ENCODE measurements at regions not wholly inside any gene's neighbourhood (a gene's known extent, or its start where the extent isn't known, plus 50 kb on each side); places are given as distances from the start of the nearest gene placed in this dataset.

GRCh38 chr11:15649371-15650104 lies 534.8 kb downstream of the INSC start:
- Histone ChIP-seq H3K4ac (ENCODE audit: low read depth, low read length) (no peak overlapping the region), H3K4me1 (ENCODE audit: insufficient read depth, low read length) (no peaks in the 10 kb centered on the region; the same call in 1 of the 2 replicates), H2AFZ (ENCODE audit: low read length) (no peak overlapping the region), H3K4me2 (ENCODE audit: insufficient read depth, insufficient read length, low read length) (no peak overlapping the region), H3K79me2 (ENCODE audit: insufficient read depth, low read length) (no peaks in the 10 kb centered on the region), H3K56ac (ENCODE audit: insufficient read length, low read depth, low read length) (no peak overlapping the region), H3K9me3 (ENCODE audit: control insufficient read depth, low read depth, low read length) (no peaks in the 10 kb centered on the region), H2BK5ac (ENCODE audit: insufficient read length, low read length) (no peak overlapping the region), H3K14ac (ENCODE audit: insufficient read depth, low read length) (no peak overlapping the region), H3K23me2 (ENCODE audit: insufficient read length, low read depth, low read length, poor library complexity, severe bottlenecking) (no peaks in the 10 kb centered on the region), H3K23ac (ENCODE audit: insufficient read length, low read depth, low read length) (no peak overlapping the region), H3K27me3 (ENCODE audit: insufficient read depth, low read length) (no peaks in the 10 kb centered on the region), H4K8ac (replicated peaks; ENCODE audit: insufficient read length, low read depth, low read length) (no peak overlapping the region), H2AK5ac (ENCODE audit: insufficient read length, low read length) (no peak overlapping the region), H2BK15ac (ENCODE audit: low read depth, low read length) (no peak overlapping the region), H4K91ac (ENCODE audit: insufficient read length, low read depth, low read length) (no peak overlapping the region), H3K27ac (ENCODE audit: insufficient read length, low read depth, low read length) (no peak overlapping the region), H3K18ac (ENCODE audit: insufficient read length, low read depth, low read length) (no peak overlapping the region), H3K79me1 (ENCODE audit: insufficient read depth, low read depth, low read length, poor library complexity, severe bottlenecking) (no peaks in the 10 kb centered on the region), H2BK120ac (ENCODE audit: low read depth, low read length, poor library complexity, severe bottlenecking) (no peak overlapping the region), H2BK20ac (ENCODE audit: low read depth, low read length, poor library complexity, severe bottlenecking) (no peak overlapping the region), H4K5ac (ENCODE audit: insufficient read length, low read depth, low read length) (no peak overlapping the region), H2BK12ac (ENCODE audit: insufficient read length, low read depth, low read length) (no peak overlapping the region), H3T11ph (ENCODE audit: low read length) (no peak overlapping the region), H3K9ac (ENCODE audit: extremely low read depth, insufficient read length, low read length) (no peak overlapping the region), H4K20me1 (ENCODE audit: control insufficient read depth, insufficient read depth, insufficient read length) (no peaks in the 10 kb centered on the region)
- Mint-ChIP-seq H3K4me3 (no peak overlapping the region), H3K27me3 (ENCODE audit: low read depth) (peaks cover 2% of the 10 kb centered on the region; the same call in 1 of the 2 replicates), H3K36me3 (ENCODE audit: insufficient read depth in 1 of 3, low read depth in 3 of 3) (no peaks in the 10 kb centered on the region), H3K4me1 (peaks cover 9 to 23% of the 10 kb centered on the region in 2 experiments), H3K9me3 (no peaks in the 10 kb centered on the region; a peak in 1 of 5 replicates), H3K27ac (no peak overlapping the region)
- no peak for TF ChIP-seq CTCF (conservative IDR thresholded peaks at IDR 0.05)
- no CpG with 5 or more reads among the region's 14 CpGs for WGBS (ENCODE audit: extremely low coverage, insufficient read length, low lambda C conversion rate)
- DNase-seq: no peak

All from H9 (cell line).